Nephron (organoid): ENCODE measurements at regions not wholly inside any gene's neighbourhood (a gene's known extent, or its start where the extent isn't known, plus 50 kb on each side); places are given as distances from the start of the nearest gene placed in this dataset.

Source experiments
- H3K27ac Mint-ChIP-seq, 3 experiments: 2 replicates each; pipeline ENCODE4 v1.8.0; 2020; ENCODE audit warnings: mixed read lengths in 3 of 3, mild to moderate bottlenecking in 2 of 3, moderate library complexity in 1 of 3
- H3K27me3 Mint-ChIP-seq: 2 replicates; pipeline ENCODE4 v1.8.0; 2021; ENCODE audit warnings: low read depth, mild to moderate bottlenecking, moderate library complexity, mixed read lengths
- H3K36me3 Mint-ChIP-seq: 2 replicates; pipeline ENCODE4 v1.8.0; 2020; ENCODE audit warnings: low read depth, mixed read lengths
- H3K4me1 Mint-ChIP-seq: 2 replicates; pipeline ENCODE4 v1.8.0; 2020; ENCODE audit warnings: mixed read lengths
- H3K4me3 Mint-ChIP-seq, 3 experiments: 2 replicates each; pipeline ENCODE4 v1.8.0; 2020; ENCODE audit warnings: mild to moderate bottlenecking in 3 of 3, mixed read lengths in 3 of 3, moderate library complexity in 2 of 3
- H3K9me3 Mint-ChIP-seq: 2 replicates; pipeline ENCODE4 v1.8.0; 2020; ENCODE audit warnings: mixed read lengths
- TF ChIP-seq, protein P1 (sequence below), 3 experiments: fragments of 200-600 bp; sonication (generic); IDR thresholded peaks; one replicate each; pipeline ENCODE4 v1.5.0; 2021; ENCODE audit warnings: antibody characterized with exemption in 3 of 3; ENCODE audit not compliant: unreplicated experiment in 3 of 3

- TF ChIP-seq, protein P1, sequence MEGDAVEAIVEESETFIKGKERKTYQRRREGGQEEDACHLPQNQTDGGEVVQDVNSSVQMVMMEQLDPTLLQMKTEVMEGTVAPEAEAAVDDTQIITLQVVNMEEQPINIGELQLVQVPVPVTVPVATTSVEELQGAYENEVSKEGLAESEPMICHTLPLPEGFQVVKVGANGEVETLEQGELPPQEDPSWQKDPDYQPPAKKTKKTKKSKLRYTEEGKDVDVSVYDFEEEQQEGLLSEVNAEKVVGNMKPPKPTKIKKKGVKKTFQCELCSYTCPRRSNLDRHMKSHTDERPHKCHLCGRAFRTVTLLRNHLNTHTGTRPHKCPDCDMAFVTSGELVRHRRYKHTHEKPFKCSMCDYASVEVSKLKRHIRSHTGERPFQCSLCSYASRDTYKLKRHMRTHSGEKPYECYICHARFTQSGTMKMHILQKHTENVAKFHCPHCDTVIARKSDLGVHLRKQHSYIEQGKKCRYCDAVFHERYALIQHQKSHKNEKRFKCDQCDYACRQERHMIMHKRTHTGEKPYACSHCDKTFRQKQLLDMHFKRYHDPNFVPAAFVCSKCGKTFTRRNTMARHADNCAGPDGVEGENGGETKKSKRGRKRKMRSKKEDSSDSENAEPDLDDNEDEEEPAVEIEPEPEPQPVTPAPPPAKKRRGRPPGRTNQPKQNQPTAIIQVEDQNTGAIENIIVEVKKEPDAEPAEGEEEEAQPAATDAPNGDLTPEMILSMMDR (IDR thresholded peaks at IDR 0.05; ENCODE audit: unreplicated experiment in 3 of 3) = no peak
- no peak overlapping the region for H3K27ac Mint-ChIP-seq
Observed at GRCh38 chr14:34355584-34356263, 106.3 kb downstream of the SPTSSA start.

GRCh38 chr14:34354556-34354955, 107.5 kb downstream of the SPTSSA start:
- H3K9me3 Mint-ChIP-seq = no peaks in the 10 kb centered on the region
- H3K27me3 Mint-ChIP-seq = no peaks in the 10 kb centered on the region
- H3K4me1 Mint-ChIP-seq = no peaks in the 10 kb centered on the region
- no peak overlapping the region for H3K4me3 Mint-ChIP-seq
- H3K36me3 Mint-ChIP-seq = no peaks in the 10 kb centered on the region
- TF ChIP-seq, protein P1 (IDR thresholded peaks at IDR 0.05; ENCODE audit: unreplicated experiment in 3 of 3) = no peak
- no peak overlapping the region for H3K27ac Mint-ChIP-seq

More at GRCh38 chr14:34355584-34356263, 106.3 kb downstream of the SPTSSA start:
- H3K36me3 Mint-ChIP-seq = no peaks in the 10 kb centered on the region
- H3K27me3 Mint-ChIP-seq = no peaks in the 10 kb centered on the region
- no peaks in the 10 kb centered on the region for H3K9me3 Mint-ChIP-seq
- no peaks in the 10 kb centered on the region for H3K4me1 Mint-ChIP-seq
- H3K4me3 Mint-ChIP-seq = no peak overlapping the region

- H3K27me3 Mint-ChIP-seq = no peaks in the 10 kb centered on the region
- H3K4me3 Mint-ChIP-seq = no peak overlapping the region
- H3K4me1 Mint-ChIP-seq = no peaks in the 10 kb centered on the region
- H3K36me3 Mint-ChIP-seq = no peaks in the 10 kb centered on the region
- H3K9me3 Mint-ChIP-seq = peaks cover 9% of the 10 kb centered on the region
- TF ChIP-seq, protein P1 (IDR thresholded peaks at IDR 0.05; ENCODE audit: unreplicated experiment in 3 of 3) = no peak
- no peak overlapping the region for H3K27ac Mint-ChIP-seq
Observed at GRCh38 chr14:34350903-34351302, 111.1 kb downstream of the SPTSSA start.

DNA sequence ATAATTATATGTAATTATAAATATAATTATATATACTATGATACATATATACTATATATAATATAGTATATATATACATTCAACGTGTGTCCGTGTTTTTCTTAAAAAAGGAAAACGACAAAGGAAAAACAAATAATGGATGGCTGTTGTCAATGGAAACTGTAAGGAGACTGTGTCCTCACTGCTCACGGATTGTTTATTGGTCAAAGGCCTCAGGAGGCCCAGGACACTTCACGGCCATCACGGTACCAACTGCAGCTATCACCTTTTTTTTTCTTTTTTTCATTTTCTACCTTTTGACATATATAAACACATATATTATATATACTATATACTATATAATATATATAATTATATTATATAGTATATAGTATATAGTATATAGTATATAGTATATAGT, 113.4 kb downstream of the SPTSSA start:
- Mint-ChIP-seq H3K27ac (no peak overlapping the region), H3K4me1 (no peaks in the 10 kb centered on the region), H3K4me3 (no peak overlapping the region), H3K36me3 (no peaks in the 10 kb centered on the region), H3K9me3 (peaks cover 15% of the 10 kb centered on the region), H3K27me3 (no peaks in the 10 kb centered on the region)
- TF ChIP-seq, protein P1 (IDR thresholded peaks at IDR 0.05; ENCODE audit: unreplicated experiment in 3 of 3) = no peak

GRCh38 chr14:34347683-34348082, 114.4 kb downstream of the SPTSSA start:
- H3K4me3 Mint-ChIP-seq = no peak overlapping the region
- no peaks in the 10 kb centered on the region for H3K27me3 Mint-ChIP-seq
- TF ChIP-seq, protein P1 (IDR thresholded peaks at IDR 0.05; ENCODE audit: unreplicated experiment in 3 of 3) = no peak
- no peak overlapping the region for H3K27ac Mint-ChIP-seq
- peaks cover 24% of the 10 kb centered on the region for H3K9me3 Mint-ChIP-seq
- no peaks in the 10 kb centered on the region for H3K4me1 Mint-ChIP-seq
- H3K36me3 Mint-ChIP-seq = no peaks in the 10 kb centered on the region
